NCI-H2029 (cell line): ENCODE measurements at regions not wholly inside any gene's neighbourhood (a gene's known extent, or its start where the extent isn't known, plus 50 kb on each side); places are given as distances from the start of the nearest gene placed in this dataset.
"Not testable (repeated sequence)": the region's sequence is repeated elsewhere in the genome, so short reads cannot be mapped to it uniquely, and the experiment has no call there.

ENCODE experiments used
- DNase-seq: peaks from one replicate; lab custom pipeline; 2025; lab: John Stamatoyannopoulos, UW

DNA sequence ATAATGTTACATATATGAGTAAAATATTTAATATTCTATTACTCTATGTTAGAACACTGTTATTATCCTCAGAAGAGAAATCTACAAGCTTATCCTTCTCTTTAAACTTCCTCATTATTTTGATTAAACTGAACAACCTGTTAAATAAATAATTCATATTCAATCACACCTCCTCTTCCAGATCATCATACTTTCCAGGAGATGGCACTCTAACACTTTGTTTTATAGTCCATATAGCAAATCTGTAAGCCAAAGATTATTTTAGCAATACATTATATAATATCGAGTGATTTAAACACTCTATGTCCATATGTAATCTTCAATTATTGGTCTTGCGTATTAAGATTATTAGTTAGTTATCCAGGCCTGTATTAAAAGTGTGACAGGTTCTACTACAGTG is 694.1 kb downstream of the ANKRD7 start:
- peak; percentile 29 for DNase-seq

DNA sequence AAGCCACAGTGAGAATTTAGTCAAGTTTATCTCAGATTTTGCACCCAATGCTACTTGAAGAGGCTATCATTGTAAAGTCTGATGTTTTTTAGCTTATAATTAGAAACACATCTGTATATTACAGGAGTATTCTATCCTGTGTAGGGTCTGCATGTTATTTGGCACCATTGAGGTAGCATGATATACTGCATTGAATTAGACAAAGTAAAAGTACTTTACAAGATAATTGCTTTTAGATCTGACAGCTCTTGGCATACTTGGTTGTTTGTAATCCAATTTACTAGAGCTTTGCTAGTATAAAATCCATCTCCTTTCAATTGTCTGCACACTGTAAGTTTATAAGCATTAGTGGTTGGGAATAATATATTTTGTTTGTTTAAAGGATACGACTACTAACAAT is 714.3 kb downstream of the ANKRD7 start:
- no peak for DNase-seq

DNA sequence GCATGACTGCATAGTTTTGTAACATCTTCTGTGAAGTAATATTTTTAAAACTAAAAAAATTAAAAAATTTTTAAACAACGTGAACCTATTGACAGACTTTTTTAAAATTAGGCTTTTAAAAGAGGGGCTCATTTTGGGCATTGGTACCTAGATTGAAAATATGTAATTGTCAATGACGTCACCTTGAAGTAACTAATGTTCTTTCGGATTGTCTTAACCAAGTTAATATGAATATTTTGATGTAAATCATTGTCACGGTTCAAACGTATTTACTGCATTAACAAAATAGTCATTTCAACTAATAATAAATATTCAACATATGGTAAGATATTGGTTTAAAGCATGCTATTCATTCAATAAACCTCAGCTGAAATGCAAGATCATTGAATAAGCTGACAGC is 719.8 kb downstream of the ANKRD7 start:
- no peak for DNase-seq

DNA sequence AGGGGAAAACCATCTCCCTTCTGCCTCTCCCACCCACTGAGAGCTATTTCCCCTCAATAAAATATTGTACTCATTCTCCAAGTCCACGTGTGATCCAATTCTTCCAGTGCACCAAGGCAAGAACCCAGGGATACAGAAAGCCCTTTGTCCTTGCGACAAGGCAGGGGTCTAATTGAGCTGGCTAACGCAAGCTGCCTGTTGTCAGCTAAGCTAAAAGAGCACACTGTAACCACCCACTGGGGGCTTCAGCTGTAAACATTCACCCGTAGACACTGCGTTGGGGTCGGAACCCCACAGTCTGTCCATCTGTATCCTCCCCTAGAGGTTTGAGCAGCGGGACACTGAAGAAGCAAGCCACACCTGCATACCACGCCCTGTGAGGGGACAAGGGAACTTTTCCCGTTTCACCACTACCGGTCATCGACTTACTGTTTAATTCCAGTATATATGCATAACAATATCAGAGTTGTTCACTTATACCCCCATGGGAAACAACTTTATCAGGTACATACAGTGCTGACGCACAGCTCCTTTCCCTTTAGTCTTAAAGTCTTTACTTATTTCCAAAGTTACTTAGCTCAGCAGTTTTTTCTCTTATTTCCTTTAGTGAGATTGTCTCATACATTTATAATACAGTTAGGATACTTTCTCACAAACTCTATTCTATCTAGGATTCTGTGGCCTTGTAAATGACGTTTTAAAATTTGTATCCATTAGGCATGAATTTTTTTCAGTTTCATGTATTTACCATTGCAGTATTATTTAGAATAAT is 721.6 kb downstream of the ANKRD7 start:
- no peak for DNase-seq

DNA sequence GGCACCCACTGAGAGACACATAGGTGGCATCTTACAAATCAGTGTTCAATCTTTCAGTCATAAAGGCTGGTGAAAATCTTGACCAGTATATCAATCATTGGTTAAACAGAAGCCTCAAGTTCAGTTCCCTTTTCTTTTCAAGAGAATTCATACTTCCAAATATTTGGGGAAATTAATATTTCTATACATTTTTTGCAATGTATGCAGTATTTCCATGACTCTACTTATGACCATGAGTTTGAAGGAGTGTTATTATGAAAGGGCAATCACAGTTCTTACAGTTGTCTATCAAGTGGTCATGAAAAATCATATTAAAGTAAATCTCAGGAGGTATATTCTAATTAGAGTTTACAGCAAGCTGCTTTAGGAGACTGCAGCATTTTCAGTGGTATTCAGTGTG is 724.0 kb downstream of the ANKRD7 start:
- DNase-seq = no peak

DNA sequence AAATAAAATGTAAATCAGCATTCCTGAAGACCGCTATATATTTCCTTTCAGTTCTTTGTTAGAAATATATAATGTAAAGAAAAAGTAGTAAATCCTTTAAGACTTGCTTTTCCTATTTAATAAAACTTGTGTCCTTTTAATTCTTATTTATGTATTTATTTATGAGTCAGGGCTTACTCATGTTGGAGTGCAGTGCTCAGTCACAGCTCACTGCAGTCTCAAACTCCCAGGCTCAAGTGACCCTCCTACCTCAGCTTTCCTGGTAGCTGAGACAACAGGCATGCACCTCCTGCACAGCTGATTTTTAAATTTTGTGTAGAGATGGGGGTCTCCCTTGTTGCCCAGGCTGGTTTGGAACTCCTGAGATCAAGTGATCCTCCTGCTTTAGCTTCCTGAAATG is 724.5 kb downstream of the ANKRD7 start:
- no peak for DNase-seq

DNA sequence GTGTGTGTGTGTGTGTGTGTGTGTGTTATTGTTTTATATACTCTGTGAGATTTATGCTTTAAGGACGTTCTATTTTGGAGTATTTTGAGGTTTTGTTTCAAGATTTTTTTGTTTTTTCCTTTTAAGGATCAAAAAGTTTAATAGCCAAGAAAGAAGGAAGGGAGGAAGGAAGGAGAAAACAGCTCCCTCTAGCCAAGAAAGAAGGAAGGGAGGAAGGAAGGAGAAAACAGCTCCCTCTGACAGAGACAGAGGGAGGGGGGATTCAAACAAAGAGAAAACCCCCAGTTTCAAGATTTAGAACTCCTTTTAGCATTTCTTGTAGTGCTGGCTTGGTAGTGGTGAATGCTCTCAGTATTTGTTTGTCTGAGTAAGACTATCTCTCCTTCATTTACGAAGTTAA is 731.8 kb downstream of the ANKRD7 start:
- not testable (repeated sequence) for DNase-seq

DNA sequence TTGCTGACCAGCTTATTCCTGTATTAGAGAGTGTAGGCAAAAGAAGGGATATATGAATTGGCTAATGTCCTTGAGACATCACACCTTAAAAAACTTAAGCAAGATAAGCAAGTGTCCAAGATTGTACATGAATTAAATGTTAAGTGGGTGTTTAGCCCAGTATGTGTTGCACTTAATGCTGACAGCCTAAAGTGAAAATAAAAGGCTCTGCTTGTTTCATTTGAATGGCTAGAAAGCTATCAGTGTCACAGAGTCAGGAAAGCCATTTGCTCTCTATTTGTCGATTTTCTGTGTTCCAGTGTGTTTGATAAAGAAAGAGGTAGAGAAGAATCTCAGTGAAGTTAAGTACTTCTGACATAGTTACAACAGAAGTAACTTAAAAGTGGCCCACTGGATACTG is 744.9 kb downstream of the ANKRD7 start:
- no peak for DNase-seq

DNA sequence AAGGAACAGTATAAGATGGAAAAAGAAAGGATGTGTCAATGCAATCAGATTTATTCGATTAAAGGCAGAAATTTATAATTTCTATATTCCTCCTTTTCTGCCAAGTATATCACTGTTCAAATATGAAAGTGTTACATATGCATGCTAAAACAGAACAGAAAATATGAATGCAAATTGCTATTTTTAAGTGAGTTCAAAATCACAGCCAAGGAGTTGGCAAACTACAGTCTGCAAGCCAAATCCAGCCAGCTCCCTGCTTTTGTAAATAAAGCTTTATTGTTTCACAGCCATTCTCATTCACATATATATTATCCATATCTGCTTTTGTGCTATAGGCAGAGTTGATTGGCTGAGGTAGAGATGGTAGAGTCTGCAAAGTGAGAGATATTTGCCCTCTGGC is 747.2 kb downstream of the ANKRD7 start:
- no peak for DNase-seq

DNA sequence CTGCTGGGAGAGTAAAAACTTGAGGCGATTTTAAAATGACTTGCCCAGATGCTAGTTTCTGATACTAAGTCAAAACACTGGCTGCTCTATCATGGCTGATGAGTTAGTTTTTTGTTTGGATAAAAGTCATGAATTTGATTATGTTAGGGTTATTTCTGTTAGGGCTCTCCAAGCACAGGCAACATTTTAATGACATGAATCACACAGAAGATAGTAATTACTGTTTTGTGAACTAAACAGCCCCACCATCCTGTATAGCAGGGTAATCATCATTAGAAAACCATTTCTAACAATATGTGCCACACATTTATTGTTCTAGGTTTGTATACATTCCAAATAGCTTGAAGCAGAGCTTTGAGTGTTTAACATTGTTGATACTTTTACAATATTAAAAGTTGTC is 750.3 kb downstream of the ANKRD7 start:
- no peak for DNase-seq

DNA sequence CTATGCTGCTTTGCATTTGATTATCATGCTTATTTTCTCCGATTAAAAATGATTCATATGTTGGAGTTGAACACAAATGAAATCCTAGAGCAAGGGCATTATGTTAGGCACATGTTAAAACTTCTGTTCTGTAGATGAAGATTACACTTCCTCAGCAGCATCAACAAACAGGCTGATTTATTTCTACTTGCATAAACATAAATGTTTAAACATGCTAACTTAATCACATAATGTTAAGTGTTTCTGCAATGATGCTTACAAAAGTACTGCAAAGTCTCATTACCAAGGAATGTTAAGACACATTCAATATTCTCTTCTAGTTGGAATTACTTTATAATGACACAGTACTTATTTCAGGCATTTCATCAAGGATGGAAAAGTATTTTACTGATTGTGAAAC is 770.8 kb downstream of the ANKRD7 start:
- no peak for DNase-seq

DNA sequence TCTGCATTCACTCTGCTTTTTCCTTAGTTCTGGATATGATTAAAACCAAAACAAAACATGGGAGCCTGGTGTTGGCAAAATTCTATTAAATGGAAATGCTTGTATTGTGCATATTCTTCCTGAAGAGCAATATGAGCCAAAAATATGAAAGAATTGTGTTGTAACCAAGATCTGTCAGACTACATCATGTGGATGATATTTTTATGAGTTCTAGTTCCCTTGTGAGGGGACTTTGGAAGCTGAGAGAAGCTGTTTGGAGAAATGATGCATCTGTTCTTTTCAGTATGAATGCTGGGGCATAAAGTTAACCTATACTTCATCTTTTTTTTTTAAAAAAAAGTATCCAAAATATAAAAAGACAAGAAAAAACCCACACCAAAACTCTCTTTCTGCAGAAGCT is 782.7 kb downstream of the ANKRD7 start:
- DNase-seq = no peak

DNA sequence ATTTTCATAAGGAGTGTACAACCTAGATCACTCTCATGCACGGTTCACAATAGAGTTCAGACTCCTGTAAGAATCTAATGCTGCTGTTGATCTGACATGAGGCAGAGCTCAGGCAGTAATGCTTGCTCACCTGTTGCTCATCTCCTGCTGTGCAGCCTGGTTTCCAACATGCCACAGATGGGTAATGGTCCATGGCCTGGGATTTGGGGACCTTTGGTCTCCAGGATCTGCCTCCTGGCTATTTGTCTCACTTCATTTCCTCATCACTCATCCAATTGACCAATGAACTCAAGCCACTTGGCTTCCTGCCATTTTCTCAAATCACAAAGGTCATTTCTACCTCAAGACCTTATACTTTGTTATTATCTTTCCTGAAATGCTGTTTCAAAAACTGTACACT is 786.1 kb downstream of the ANKRD7 start:
- DNase-seq = no peak

DNA sequence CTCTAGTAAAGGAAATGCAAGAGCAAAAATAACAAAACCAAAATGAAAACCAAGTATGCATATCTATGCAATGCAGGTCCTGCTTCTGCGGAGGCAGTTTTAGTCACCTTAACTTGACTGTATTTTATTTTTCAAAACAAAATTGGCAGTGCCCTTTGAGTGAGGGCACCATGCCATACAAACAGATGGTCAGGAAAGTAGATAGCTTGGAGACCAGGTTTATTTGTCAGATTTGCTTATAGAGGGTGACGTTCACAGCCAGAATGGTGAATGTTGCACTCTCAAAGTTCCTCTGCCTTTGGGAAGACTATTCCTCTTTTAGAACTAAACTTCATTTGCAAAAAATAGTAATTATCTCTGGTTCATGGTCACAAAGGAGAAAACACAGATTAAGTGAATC is 801.9 kb downstream of the ANKRD7 start:
- DNase-seq = no peak

DNA sequence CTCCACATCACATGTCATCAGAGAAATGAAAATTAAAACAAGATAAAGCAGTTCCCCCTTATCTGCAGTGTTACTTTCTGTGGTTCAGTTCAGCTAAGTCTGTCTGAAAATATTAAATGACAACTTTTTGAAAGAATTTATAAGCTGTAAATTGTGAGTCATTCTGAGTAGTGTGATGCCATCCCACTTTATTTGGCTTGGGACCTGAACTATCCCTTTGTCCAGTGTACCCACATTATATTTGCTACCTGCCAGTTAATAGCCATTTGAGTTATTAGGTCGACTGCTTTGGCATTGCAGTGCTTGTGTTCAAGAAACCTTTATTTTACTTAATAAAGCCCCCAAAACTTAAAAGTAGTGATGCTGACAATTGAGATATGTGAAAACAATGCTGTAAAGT is 804.2 kb downstream of the ANKRD7 start:
- no peak for DNase-seq

DNA sequence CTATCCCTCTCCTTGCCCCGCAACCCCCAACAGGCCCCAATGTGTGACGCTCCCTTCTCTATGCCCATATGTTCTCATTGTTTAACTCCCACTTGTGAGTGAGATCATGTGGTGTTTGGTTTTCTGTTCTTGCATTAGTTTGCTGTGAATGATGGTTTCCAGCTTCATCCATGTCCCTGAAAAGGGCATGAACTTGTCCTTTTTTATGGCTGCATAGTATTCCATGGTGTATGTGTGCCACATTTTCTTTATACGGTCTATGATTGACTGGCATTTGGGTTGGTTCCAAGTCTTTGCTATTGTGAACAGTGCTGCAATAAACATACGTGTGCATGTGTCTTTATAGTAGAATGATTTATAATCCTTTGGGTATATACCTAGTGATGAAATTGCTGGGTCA is 807.6 kb downstream of the ANKRD7 start:
- not testable (repeated sequence) for DNase-seq

DNA sequence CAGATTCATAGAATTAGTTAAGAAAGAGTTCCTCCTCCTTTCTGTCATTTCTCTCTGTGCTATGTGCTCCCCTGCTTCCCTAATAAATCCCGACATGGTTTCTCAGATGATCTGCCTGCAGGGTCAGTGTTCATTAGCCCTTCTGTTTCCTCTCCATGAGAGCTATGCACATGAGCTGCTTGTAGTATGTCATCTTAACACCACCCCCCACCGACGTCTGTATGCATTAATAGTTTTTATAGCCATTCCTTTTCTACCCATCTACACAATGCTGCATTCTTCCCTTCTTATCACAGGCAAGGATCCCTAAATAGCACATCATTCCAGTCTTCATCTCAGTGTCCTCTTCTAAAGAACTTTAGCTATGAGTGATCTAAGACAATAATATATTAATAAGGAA is 809.1 kb downstream of the ANKRD7 start:
- no peak for DNase-seq

DNA sequence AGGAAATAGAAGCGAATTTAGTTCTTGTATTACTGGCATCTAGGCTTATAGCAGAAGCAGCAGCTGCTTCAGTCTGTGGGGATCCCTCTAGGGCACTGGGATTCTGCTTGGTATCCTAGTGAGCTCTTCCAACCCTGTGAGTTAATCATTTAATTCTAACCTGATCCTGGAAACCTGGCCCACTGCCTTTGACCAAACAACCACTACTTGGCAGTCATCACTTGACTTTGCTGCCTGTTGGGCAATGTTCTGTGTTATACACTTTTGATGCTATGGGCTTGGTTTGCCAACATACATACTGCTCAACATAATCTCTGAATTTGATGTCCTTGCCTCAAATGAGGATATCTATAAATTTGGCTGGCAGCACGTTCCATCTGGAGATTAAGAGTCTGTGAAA is 813.4 kb downstream of the ANKRD7 start:
- no peak for DNase-seq

DNA sequence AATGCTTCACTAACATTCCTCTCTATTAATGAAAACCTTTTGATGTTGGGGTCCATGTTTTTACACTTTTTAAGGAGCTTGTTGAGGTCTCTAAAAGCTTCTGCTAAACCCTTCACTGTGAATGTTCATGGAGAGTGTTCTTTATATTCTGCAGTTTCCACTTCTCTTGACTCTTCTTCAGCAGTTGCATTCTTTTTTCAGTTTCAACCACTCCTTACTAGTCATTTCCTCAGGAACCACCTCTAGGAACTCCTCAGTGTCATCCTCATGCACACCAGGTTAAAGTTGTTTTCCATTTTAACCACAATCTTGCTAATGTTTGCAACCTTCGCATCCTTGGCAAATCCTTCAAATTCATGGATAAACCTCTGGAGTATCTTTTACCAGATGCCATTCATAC is 821.6 kb downstream of the ANKRD7 start:
- no peak for DNase-seq

DNA sequence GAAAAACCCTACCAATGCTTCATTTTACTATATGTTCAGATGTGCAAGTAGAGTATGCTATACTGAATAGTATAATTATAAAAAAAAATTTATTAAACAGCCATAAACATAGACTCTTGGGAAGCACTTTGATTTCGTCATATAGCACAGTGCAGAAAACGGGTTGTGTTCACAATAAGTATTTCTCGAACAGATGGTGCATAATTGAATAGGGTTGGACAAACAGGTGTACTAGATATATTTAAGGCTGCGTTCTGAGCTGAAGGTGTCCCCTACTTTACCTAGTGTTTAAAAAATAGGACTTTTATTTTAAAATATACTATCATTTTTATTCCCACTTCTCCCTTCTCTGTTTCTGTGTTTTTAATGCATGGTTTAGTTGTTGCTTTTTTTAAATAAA is 841.5 kb downstream of the ANKRD7 start:
- no peak for DNase-seq

DNA sequence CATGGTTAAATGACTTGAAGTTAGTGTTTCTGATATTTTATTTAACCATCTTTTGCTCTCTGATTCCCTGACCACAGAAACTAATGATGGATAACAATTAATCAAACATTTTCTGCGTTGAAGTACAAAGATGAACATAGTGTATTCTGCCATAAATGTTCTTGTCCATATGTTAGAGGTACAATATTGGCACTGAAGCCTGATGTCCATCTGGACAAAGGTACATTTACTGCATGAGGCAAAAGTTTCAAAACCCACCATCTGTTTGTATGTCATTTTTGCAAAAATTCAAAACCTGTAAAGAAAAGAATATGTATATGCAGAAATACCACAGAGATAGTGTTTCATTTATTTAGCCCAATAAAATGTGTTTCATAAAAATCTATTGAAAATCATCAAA is 861.5 kb downstream of the ANKRD7 start:
- no peak for DNase-seq

DNA sequence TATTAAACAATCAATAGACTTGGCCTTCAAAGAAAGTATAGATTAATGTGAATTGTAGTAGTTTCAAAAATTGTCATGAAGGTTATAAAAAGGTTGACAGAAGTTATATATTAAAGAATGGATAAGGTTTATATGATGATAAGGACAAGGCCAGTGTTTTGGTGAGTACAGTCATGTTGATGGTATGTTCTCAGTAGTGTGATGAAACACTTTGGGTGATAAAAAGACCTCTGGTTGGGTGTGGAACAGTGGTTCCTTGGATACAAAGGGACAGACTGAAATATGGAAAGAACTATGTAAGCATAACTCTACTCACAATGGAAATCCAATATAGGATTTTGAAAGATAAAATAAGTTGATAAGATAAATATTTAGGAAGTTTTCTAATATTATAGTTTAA is 866.3 kb downstream of the ANKRD7 start:
- DNase-seq = no peak

DNA sequence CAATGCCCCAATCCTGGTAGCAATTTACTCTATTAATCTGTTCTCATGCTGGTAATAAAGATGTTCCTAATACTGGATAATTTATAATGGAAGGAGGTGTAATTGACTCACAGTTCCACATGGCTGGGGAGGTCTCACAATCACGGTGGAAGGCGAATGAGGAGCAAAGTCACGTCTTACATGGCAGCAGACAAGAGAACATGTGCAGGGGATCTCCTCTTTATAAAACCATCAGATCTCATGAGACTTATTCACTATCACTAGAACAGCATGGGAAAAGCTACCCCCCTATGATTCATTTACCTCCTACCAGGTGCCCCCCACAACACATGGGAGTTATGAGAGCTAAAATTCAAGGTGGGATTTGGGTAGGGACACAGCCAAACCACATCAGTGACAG is 872.2 kb downstream of the ANKRD7 start:
- no peak for DNase-seq

DNA sequence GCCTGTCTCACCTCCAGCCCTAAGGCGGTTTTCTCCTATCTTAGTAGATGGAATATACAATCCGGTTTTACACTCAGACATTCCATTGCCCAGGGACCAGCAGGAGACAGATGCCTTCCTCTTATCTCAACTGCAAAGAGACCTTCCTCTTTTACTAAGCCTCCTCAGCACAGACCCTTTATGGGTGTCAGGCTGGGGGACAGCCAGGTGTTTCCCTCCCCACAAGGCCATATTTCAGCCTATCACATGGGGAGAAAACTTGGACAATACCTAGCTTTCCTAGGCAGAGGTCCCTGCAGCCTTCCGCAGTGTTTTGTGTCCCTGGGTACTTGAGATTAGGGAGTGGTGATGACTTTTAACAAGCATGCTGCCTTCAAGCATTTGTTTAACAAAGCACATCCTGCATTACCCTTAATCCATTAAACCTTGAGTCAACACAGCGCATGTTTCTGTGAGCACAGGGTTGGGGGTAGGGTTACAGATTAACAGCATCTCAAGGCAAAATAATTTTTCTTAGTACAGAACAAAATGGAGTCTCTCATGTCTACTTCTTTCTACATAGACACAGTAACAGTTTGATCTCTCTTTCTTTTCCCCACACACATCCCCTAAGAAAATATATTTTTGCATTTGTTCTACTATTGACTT is 876.2 kb downstream of the ANKRD7 start:
- DNase-seq = peak; percentile 29
